SK-N-SH treated with all-trans-retinoic acid at 6 μM for 48 hours (cell line): ENCODE measurements at regions not wholly inside any gene's neighbourhood (a gene's known extent, or its start where the extent isn't known, plus 50 kb on each side); places are given as distances from the start of the nearest gene placed in this dataset.

Experiments
- ATAC-seq: fragments of 200-7000 bp; cut with Tn5 transposase; 3 replicates; pipeline ENCODE4 v1.9.1; 2020; ENCODE audit warnings: mild to moderate bottlenecking, moderate library complexity
- BACH2 ChIP-seq: fragments of 250-450 bp; sonication (Bioruptor Pico); IDR thresholded peaks from 2 replicates; pipeline ENCODE4 v1.9.0; 2021; ENCODE audit warnings: mild to moderate bottlenecking, borderline replicate concordance
- CSDC2 ChIP-seq: fragments of 250-450 bp; sonication (Bioruptor Pico); IDR thresholded peaks from 2 replicates; pipeline ENCODE4 v1.5.0; 2020; ENCODE audit warnings: mild to moderate bottlenecking, moderate library complexity
- ESRRG ChIP-seq: fragments of 250-450 bp; sonication (Bioruptor Pico); IDR thresholded peaks from 2 replicates; pipeline ENCODE4 v1.6.1; 2021; ENCODE audit warnings: mild to moderate bottlenecking
- GLIS3 ChIP-seq: fragments of 250-450 bp; sonication (Bioruptor Pico); IDR thresholded peaks from 2 replicates; pipeline ENCODE4 v1.5.0; 2020; ENCODE audit warnings: mild to moderate bottlenecking, moderate library complexity
- ISL1 ChIP-seq: fragments of 250-450 bp; sonication (Bioruptor Pico); IDR thresholded peaks from 2 replicates; pipeline ENCODE4 v2.1.2; 2022; ENCODE audit warnings: mild to moderate bottlenecking, moderate library complexity
- OSR1 ChIP-seq: fragments of 250-450 bp; sonication (Bioruptor Pico); IDR thresholded peaks from 2 replicates; pipeline ENCODE4 v1.8.0; 2022; ENCODE audit warnings: moderate library complexity, mild to moderate bottlenecking, inconsistent platforms
- PPARA ChIP-seq: fragments of 250-450 bp; sonication (Bioruptor Pico); IDR thresholded peaks from 2 replicates; pipeline ENCODE4 v1.5.0; 2020; ENCODE audit warnings: mild to moderate bottlenecking, borderline replicate concordance
- SNAI2 ChIP-seq: fragments of 250-450 bp; sonication (Bioruptor Pico); IDR thresholded peaks from 2 replicates; pipeline ENCODE4 v1.5.0; 2020; ENCODE audit warnings: mild to moderate bottlenecking, moderate library complexity
- TCF4 ChIP-seq: fragments of 250-450 bp; sonication (Bioruptor Pico); IDR thresholded peaks from 2 replicates; pipeline ENCODE4 v1.8.0; 2021; ENCODE audit warnings: mild to moderate bottlenecking, moderate library complexity, borderline replicate concordance
- TOX ChIP-seq: fragments of 250-450 bp; sonication (Bioruptor Pico); IDR thresholded peaks from 2 replicates; pipeline ENCODE4 v1.8.0; 2021; ENCODE audit warnings: mild to moderate bottlenecking, moderate library complexity, borderline replicate concordance
- ZC3H10 ChIP-seq: fragments of 250-450 bp; sonication (Bioruptor Pico); IDR thresholded peaks from 2 replicates; pipeline ENCODE4 v1.5.1; 2021; ENCODE audit warnings: mild to moderate bottlenecking, moderate library complexity
- ZFP3 ChIP-seq: fragments of 250-450 bp; sonication (Bioruptor Pico); IDR thresholded peaks from 2 replicates; pipeline ENCODE4 v1.5.0; 2020; ENCODE audit warnings: mild to moderate bottlenecking, moderate library complexity
- ZFP30 ChIP-seq: fragments of 450-650 bp; formaldehyde crosslinking; IDR thresholded peaks from 2 replicates; pipeline ENCODE4 v1.5.0; 2022; ENCODE audit warnings: mild to moderate bottlenecking, moderate library complexity
- ZNF70 ChIP-seq: fragments of 450-650 bp; formaldehyde crosslinking; IDR thresholded peaks from 2 replicates; pipeline ENCODE4 v1.5.0; 2020; ENCODE audit warnings: mild to moderate bottlenecking, moderate library complexity
- ZNF8 ChIP-seq: fragments of 450-650 bp; formaldehyde crosslinking; IDR thresholded peaks from 2 replicates; pipeline ENCODE4 v1.5.0; 2020; ENCODE audit warnings: mild to moderate bottlenecking, moderate library complexity
- TF ChIP-seq, protein P1 (sequence below): fragments of 250-450 bp; sonication (Bioruptor Pico); IDR thresholded peaks from 2 replicates; pipeline ENCODE4 v1.5.1; 2021; ENCODE audit warnings: mild to moderate bottlenecking, moderate library complexity
- TF ChIP-seq, protein P2 (sequence below): fragments of 250-450 bp; sonication (Bioruptor Pico); IDR thresholded peaks from 2 replicates; pipeline ENCODE4 v1.5.0; 2020; ENCODE audit warnings: mild to moderate bottlenecking, moderate library complexity
- TF ChIP-seq, protein P3 (sequence below): fragments of 250-450 bp; sonication (Bioruptor Pico); IDR thresholded peaks from 2 replicates; pipeline ENCODE4 v1.8.0; 2021; ENCODE audit warnings: low read depth, mild to moderate bottlenecking, moderate library complexity, borderline replicate concordance
- TF ChIP-seq, protein P4 (sequence below): fragments of 250-450 bp; sonication (Bioruptor Pico); IDR thresholded peaks from 2 replicates; pipeline ENCODE4 v1.8.0; 2020; ENCODE audit warnings: mild to moderate bottlenecking, moderate library complexity, borderline replicate concordance
- TF ChIP-seq, protein P5 (sequence below): fragments of 250-450 bp; sonication (Bioruptor Pico); IDR thresholded peaks from 2 replicates; pipeline ENCODE4 v1.5.1; 2020; ENCODE audit warnings: low read depth, mild to moderate bottlenecking, moderate library complexity

DNA sequence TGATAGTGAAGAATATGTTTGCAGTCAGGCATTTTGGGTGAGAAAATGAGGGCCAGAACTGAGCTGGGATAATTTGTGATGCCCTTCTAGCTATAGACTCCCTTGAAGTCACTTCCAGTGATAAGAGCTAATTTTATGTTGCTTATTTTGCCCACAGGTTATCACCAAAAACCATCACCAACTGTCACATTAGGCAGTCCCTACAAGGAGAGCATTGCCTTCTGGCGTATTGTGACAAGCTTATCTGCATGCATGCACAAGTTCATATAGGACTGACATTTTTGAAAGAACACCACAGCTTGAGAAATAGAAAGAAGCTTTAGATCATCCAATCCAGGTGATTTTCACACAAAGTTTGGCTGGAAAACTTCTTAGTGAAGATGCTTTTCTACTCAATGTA, 735.3 kb upstream of the RAG2 start:
- no peak for ATAC-seq
- no peak for TF ChIP-seq TCF4 (CRISPR knock-in tag)
- TF ChIP-seq, protein P1, sequence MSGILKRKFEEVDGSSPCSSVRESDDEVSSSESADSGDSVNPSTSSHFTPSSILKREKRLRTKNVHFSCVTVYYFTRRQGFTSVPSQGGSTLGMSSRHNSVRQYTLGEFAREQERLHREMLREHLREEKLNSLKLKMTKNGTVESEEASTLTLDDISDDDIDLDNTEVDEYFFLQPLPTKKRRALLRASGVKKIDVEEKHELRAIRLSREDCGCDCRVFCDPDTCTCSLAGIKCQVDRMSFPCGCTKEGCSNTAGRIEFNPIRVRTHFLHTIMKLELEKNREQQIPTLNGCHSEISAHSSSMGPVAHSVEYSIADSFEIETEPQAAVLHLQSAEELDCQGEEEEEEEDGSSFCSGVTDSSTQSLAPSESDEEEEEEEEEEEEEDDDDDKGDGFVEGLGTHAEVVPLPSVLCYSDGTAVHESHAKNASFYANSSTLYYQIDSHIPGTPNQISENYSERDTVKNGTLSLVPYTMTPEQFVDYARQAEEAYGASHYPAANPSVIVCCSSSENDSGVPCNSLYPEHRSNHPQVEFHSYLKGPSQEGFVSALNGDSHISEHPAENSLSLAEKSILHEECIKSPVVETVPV (CRISPR knock-in tag), result no peak
- TF ChIP-seq PPARA (CRISPR knock-in tag), result no peak
- TF ChIP-seq, protein P2, sequence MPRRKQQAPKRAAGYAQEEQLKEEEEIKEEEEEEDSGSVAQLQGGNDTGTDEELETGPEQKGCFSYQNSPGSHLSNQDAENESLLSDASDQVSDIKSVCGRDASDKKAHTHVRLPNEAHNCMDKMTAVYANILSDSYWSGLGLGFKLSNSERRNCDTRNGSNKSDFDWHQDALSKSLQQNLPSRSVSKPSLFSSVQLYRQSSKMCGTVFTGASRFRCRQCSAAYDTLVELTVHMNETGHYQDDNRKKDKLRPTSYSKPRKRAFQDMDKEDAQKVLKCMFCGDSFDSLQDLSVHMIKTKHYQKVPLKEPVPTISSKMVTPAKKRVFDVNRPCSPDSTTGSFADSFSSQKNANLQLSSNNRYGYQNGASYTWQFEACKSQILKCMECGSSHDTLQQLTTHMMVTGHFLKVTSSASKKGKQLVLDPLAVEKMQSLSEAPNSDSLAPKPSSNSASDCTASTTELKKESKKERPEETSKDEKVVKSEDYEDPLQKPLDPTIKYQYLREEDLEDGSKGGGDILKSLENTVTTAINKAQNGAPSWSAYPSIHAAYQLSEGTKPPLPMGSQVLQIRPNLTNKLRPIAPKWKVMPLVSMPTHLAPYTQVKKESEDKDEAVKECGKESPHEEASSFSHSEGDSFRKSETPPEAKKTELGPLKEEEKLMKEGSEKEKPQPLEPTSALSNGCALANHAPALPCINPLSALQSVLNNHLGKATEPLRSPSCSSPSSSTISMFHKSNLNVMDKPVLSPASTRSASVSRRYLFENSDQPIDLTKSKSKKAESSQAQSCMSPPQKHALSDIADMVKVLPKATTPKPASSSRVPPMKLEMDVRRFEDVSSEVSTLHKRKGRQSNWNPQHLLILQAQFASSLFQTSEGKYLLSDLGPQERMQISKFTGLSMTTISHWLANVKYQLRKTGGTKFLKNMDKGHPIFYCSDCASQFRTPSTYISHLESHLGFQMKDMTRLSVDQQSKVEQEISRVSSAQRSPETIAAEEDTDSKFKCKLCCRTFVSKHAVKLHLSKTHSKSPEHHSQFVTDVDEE, result no peak
- TF ChIP-seq, protein P3, sequence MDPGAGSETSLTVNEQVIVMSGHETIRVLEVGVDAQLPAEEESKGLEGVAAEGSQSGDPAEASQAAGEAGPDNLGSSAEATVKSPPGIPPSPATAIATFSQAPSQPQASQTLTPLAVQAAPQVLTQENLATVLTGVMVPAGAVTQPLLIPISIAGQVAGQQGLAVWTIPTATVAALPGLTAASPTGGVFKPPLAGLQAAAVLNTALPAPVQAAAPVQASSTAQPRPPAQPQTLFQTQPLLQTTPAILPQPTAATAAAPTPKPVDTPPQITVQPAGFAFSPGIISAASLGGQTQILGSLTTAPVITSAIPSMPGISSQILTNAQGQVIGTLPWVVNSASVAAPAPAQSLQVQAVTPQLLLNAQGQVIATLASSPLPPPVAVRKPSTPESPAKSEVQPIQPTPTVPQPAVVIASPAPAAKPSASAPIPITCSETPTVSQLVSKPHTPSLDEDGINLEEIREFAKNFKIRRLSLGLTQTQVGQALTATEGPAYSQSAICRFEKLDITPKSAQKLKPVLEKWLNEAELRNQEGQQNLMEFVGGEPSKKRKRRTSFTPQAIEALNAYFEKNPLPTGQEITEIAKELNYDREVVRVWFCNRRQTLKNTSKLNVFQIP (CRISPR knock-in tag), result no peak
- no peak for TF ChIP-seq GLIS3
- no peak for TF ChIP-seq ZNF70 (CRISPR knock-in tag)
- no peak for TF ChIP-seq SNAI2 (CRISPR knock-in tag)
- TF ChIP-seq ISL1, result no peak
- no peak for TF ChIP-seq ZFP30 (CRISPR knock-in tag)
- TF ChIP-seq BACH2 (CRISPR knock-in tag), result no peak
- TF ChIP-seq ZC3H10 (CRISPR knock-in tag), result no peak
- TF ChIP-seq, protein P4, sequence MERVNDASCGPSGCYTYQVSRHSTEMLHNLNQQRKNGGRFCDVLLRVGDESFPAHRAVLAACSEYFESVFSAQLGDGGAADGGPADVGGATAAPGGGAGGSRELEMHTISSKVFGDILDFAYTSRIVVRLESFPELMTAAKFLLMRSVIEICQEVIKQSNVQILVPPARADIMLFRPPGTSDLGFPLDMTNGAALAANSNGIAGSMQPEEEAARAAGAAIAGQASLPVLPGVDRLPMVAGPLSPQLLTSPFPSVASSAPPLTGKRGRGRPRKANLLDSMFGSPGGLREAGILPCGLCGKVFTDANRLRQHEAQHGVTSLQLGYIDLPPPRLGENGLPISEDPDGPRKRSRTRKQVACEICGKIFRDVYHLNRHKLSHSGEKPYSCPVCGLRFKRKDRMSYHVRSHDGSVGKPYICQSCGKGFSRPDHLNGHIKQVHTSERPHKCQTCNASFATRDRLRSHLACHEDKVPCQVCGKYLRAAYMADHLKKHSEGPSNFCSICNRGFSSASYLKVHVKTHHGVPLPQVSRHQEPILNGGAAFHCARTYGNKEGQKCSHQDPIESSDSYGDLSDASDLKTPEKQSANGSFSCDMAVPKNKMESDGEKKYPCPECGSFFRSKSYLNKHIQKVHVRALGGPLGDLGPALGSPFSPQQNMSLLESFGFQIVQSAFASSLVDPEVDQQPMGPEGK (CRISPR knock-in tag), result no peak
- TF ChIP-seq OSR1, result no peak
- no peak for TF ChIP-seq TOX (CRISPR knock-in tag)
- no peak for TF ChIP-seq ZFP3 (CRISPR knock-in tag)

DNA sequence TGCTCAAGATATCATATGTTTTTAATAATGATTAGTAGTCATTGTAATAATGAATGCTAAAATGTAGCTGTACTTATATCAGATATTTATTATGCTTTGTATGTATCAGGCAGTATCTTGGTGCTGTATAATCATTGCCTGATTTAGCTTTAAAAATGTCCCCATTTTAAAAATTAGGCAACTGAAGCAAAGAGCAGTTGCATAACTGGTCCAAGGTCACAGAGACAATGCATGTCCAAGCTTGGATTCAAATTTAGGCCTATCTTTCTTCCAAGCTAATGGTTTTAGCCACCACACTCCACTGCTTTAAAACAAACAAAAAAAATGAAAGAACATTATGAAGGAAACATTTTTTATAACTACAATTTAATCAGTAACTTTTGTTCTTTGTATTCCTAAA, 725.8 kb upstream of the RAG2 start:
- no peak for ATAC-seq
- TF ChIP-seq BACH2 (CRISPR knock-in tag) (no peak), GLIS3 (no peak), CSDC2 (CRISPR knock-in tag) (no peak), ZNF8 (CRISPR knock-in tag) (no peak), ZC3H10 (CRISPR knock-in tag) (no peak), TCF4 (CRISPR knock-in tag) (no peak), ZFP30 (CRISPR knock-in tag) (no peak), PPARA (CRISPR knock-in tag) (no peak), ESRRG (CRISPR knock-in tag) (no peak), ZNF70 (CRISPR knock-in tag) (no peak), TOX (CRISPR knock-in tag) (no peak), OSR1 (no peak)
- TF ChIP-seq, protein P3 (CRISPR knock-in tag), result no peak
- TF ChIP-seq, protein P1 (CRISPR knock-in tag), result no peak
- TF ChIP-seq, protein P2, result no peak
- TF ChIP-seq, protein P4 (CRISPR knock-in tag), result no peak
- TF ChIP-seq, protein P5, sequence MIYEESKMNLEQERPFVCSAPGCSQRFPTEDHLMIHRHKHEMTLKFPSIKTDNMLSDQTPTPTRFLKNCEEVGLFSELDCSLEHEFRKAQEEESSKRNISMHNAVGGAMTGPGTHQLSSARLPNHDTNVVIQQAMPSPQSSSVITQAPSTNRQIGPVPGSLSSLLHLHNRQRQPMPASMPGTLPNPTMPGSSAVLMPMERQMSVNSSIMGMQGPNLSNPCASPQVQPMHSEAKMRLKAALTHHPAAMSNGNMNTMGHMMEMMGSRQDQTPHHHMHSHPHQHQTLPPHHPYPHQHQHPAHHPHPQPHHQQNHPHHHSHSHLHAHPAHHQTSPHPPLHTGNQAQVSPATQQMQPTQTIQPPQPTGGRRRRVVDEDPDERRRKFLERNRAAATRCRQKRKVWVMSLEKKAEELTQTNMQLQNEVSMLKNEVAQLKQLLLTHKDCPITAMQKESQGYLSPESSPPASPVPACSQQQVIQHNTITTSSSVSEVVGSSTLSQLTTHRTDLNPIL (CRISPR knock-in tag), result no peak
